GM20000 (cell line): ENCODE measurements at regions not wholly inside any gene's neighbourhood (a gene's known extent, or its start where the extent isn't known, plus 50 kb on each side); places are given as distances from the start of the nearest gene placed in this dataset.

Experiments
- DNase-seq: peaks from one replicate; pipeline ENCODE4 v3.0.0; 2012; ENCODE audit warnings: low spot score
- TF ChIP-seq, protein P1 (sequence below): IDR thresholded peaks from 2 replicates; pipeline ENCODE4 v1.5.1; 2012; ENCODE audit warnings: mild to moderate bottlenecking, control low read depth; ENCODE audit errors: extremely low read depth, missing control alignments

DNA sequence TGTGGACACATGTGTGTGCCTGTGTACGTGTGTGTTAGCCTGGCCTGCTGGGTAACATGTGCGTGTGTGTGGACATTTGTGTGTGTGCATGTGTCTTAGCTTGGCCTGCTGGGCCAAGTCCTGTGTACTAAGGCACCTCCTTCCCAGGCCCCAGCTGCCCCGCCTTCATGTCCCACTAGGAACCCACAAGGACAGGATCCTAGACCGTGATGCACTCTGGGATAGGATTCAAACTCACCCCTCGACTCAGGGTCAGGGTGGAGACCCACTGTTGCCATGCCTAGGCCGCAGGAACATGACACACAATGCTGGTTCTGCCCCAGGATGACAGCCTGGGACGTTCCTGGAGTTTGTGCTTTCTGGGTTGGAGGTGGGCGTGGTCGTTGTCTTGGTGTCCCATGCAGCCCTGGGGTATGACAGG is 89.9 kb upstream of the TMPRSS2 start:
- DNase-seq = no peak
- TF ChIP-seq, protein P1, sequence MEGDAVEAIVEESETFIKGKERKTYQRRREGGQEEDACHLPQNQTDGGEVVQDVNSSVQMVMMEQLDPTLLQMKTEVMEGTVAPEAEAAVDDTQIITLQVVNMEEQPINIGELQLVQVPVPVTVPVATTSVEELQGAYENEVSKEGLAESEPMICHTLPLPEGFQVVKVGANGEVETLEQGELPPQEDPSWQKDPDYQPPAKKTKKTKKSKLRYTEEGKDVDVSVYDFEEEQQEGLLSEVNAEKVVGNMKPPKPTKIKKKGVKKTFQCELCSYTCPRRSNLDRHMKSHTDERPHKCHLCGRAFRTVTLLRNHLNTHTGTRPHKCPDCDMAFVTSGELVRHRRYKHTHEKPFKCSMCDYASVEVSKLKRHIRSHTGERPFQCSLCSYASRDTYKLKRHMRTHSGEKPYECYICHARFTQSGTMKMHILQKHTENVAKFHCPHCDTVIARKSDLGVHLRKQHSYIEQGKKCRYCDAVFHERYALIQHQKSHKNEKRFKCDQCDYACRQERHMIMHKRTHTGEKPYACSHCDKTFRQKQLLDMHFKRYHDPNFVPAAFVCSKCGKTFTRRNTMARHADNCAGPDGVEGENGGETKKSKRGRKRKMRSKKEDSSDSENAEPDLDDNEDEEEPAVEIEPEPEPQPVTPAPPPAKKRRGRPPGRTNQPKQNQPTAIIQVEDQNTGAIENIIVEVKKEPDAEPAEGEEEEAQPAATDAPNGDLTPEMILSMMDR = no peak

GRCh38 chr21:41597227-41597626 is 89.3 kb upstream of the TMPRSS2 start:
- TF ChIP-seq, protein P1 = no peak
- no peak for DNase-seq

DNA sequence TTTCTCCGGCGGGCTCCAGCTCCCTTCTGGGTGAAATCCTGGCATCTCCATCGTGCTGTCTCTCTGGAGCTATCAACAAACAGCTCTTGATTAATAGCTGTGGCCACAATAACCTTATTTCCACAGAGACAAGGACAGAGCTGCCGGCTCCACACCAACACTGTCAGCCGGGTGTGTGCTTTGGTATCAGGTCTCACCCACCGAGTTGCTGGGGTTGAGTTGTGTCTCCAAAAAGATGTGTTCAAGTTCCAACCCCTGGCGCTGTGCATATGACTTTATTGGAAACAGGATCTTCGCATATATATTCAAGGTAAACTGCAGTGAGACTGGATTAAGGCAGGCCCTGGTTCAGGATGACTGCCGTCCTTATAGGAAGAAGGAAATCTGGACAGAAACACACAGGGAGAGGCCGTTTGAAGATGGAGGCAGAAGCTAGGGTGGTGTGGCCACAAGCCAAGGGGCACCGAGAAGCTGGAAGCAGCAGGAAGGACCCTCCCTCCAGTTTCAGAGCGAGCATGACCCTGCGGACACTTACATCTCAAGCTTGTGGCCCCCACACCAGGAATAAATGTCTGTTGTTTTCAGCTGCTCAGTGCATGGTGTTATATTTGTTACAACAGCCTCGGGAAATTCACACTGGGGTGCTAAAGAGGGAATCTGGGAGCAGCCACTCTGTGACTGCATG is 88.4 kb upstream of the TMPRSS2 start:
- TF ChIP-seq, protein P1 = no peak
- DNase-seq = no peak

- TF ChIP-seq, protein P1 = no peak
Observed at GRCh38 chr21:41594268-41594667, 86.3 kb upstream of the TMPRSS2 start.

DNA sequence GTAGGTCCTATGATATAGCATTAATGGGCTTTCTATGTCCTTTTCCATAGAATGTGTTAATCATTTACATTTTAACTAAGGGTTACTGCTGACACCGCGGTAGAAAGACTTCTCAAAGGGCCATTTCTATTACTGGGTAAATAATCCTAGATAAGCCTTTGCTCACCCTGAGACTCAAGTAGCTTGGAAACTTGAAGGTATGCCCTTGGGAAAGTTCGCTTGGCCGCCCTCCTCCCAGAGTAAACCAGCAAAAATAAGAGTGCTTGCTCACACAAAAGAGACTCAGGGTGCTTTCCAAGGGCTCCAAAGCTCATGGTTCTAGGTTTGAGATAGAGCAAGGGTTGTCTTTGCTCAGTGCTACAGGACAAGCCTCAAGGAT is 85.8 kb upstream of the TMPRSS2 start:
- TF ChIP-seq, protein P1 = no peak
- DNase-seq = no peak

More at GRCh38 chr21:41594268-41594667, 86.3 kb upstream of the TMPRSS2 start:
- DNase-seq = no peak

DNA sequence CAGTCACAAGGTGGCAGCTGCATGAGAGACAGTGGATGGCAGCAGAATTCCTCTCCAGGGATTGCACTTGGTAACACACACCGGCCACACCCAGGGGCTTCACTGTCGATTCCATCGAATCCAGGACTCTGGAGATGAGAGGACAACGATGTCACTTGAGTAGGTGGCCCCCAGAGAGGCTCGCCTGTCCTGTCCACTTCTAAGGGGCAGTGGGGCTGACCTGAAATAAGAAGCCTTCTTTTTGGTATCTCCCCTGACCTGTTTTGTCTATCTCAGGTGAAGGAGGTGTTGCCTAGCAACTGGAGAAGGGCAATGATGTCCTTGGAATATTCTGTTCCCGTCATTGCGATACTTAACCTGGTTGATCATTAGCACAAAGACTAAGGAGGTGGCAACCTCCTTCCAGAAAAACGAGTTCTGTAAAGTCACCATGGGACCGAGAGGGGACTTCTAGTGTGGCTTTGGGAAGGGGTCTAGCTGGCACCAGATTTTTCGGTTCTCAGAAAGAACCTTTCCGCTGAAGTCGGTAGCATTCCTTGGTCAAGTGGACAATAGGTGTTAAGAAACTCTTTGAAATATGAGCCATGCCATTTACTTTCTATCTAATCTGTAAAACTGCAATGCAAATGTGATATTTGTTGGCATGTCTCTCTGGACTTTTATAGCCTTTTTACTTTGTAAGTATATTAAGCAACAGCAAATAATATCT is 85.2 kb upstream of the TMPRSS2 start:
- TF ChIP-seq, protein P1 = no peak
- no peak for DNase-seq

DNA sequence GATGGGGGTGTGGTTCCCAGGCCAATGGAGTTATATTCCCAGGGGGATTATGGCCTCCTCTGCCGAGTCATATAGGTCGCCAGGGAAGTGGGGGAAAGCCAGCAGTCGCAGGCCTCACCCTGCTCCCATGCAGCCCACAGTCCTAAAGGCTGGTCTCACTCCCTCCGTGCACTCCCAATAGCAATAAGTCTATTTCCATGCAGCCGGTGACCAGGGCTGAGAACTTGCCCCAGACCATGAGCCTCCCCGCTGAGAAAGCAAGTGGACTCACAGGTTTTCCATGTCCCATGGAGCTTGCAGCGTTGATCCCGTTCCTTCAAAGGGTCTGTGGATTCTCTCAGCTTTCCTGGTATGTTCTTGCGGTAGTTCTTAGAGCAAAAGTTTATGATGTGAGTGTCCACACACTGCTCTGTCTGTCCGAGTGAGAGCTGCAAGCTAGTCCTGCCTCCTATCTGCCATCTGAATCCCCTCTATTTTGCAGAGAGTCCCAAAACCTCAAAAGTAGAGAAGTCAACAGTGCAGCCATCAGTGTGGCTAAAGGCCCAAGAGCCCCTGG is 81.7 kb upstream of the TMPRSS2 start:
- no peak for DNase-seq

More for the DNA sequence above, 81.7 kb upstream of the TMPRSS2 start:
- TF ChIP-seq, protein P1 = no peak
